OCI-LY1 (cell line): ENCODE measurements at regions not wholly inside any gene's neighbourhood (a gene's known extent, or its start where the extent isn't known, plus 50 kb on each side); places are given as distances from the start of the nearest gene placed in this dataset.

Experiments
- EZH2 ChIP-seq: fragments of 200-600 bp; sonication (generic), shearing (Covaris generic); IDR thresholded peaks from 2 replicates; pipeline ENCODE4 v1.8.0; 2017; ENCODE audit warnings: borderline replicate concordance, mixed run types, mild to moderate bottlenecking, antibody characterized with exemption, low read length, moderate library complexity, mixed read lengths
- TF ChIP-seq, protein P1 (sequence below): fragments of 200-600 bp; sonication (generic), shearing (Covaris generic); IDR thresholded peaks from 2 replicates; pipeline ENCODE4 v1.5.1; 2017; ENCODE audit warnings: mild to moderate bottlenecking, antibody characterized with exemption, low read length, moderate library complexity, mixed read lengths

GRCh38 chr10:36007369-36007768 lies 365.3 kb upstream of the FZD8 start:
- TF ChIP-seq, protein P1, sequence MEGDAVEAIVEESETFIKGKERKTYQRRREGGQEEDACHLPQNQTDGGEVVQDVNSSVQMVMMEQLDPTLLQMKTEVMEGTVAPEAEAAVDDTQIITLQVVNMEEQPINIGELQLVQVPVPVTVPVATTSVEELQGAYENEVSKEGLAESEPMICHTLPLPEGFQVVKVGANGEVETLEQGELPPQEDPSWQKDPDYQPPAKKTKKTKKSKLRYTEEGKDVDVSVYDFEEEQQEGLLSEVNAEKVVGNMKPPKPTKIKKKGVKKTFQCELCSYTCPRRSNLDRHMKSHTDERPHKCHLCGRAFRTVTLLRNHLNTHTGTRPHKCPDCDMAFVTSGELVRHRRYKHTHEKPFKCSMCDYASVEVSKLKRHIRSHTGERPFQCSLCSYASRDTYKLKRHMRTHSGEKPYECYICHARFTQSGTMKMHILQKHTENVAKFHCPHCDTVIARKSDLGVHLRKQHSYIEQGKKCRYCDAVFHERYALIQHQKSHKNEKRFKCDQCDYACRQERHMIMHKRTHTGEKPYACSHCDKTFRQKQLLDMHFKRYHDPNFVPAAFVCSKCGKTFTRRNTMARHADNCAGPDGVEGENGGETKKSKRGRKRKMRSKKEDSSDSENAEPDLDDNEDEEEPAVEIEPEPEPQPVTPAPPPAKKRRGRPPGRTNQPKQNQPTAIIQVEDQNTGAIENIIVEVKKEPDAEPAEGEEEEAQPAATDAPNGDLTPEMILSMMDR = no peak
- no peak for TF ChIP-seq EZH2
